NCI-H2107 treated with DMSO at 0.1 percent for 48 hours (cell line): ENCODE measurements at regions not wholly inside any gene's neighbourhood (a gene's known extent, or its start where the extent isn't known, plus 50 kb on each side); places are given as distances from the start of the nearest gene placed in this dataset.
"Not testable (repeated sequence)": the region's sequence is repeated elsewhere in the genome, so short reads cannot be mapped to it uniquely, and the experiment has no call there.

Source experiments
- DNase-seq: peaks from one replicate; lab custom pipeline; 2025; ENCODE audit not compliant: unreplicated experiment; lab: John Stamatoyannopoulos, UW

- DNase-seq = no peak
Observed at GRCh38 chr21:19490481-19490880, 1086.9 kb upstream of the TMPRSS15 start.

DNA sequence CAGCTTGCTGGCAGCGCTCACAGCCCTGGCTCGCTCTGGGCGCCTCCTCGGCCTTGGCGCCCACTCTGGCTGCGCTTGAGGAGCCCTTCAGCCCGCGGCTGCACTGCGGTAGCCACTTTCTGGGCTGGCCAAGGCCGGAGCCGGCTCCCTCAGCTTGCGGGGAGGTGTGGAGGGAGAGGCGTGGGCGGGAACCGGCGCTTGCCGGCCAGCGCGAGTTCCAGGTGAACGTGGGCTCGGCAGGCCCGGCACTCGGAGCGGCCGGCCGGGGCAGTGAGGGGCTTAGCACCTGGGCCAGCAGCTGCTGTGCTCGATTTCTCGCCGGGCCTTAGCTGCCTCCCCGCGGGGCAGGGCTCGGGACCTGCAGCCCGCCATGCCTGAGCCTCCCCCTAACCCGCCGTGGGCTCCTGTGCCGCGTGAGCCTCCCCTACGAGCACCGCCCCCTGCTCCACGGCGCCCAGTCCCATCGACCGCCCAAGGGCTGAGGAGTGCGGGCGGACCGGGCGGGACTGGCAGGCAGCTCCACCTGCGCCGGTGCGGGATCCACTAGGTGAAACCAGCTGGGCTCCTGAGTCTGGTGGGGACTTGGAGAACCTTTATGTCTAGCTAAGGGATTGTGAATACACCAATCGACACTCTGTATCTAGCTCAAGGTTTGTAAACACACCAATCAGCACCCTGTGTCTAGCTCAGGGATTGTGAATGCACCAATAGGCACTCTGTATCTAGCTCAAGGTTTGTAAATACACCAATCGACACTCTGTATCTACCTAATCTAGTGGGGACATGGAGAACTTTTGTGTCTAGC is 1090.1 kb upstream of the TMPRSS15 start:
- DNase-seq = not testable (repeated sequence)

GRCh38 chr21:19501115-19501514 is 1097.5 kb upstream of the TMPRSS15 start:
- no peak for DNase-seq

DNA sequence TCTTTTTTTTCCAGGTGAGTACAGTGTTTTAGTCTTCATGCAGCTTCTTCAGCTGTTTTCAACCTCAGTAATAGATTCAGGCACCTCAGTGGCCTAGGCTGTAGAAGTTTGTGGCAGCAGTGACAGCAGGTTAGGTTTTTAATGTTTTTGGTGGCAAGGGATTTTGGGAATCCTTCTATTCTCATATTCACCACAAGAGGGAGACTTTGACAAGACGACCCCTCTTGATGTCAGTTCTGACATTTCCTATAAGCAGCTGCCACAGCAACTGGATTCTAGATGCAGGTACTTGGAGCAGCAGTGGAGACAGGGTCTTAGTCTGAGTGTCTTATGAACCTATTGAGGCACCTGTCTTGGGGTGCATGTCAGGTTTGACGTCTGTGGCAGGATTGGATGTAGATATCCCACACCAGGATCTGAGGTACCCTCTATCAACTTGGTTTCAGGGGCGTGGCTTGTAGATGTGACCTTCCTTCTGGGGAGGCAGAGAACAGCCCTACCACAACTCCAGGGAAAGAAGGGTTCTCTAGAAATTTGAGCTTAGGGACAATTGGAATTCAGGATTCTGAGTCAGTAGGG is 1104.2 kb upstream of the TMPRSS15 start:
- no peak for DNase-seq

DNA sequence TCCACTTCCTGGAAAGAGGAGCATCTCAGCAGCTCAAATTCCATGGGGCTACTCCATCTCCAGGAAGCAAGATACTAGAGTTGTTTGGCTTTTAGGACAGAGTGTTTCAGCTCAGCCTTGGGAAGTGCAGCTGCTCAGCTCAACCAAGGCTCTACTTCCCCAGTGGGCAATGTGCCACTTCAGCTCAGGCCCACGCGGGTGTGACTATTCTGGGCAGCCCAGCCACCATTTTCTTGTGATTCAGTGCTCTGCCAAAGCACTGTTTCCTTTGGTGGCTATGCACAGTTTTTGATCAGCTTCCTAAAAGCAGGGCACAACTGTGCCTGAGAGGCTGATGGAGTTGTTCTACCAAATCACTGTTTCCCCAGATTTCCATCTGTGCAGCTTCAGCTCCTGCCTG is 1104.9 kb upstream of the TMPRSS15 start:
- DNase-seq = no peak

GRCh38 chr21:19508844-19509243 is 1105.3 kb upstream of the TMPRSS15 start:
- no peak for DNase-seq

GRCh38 chr21:19510057-19510456 is 1106.5 kb upstream of the TMPRSS15 start:
- DNase-seq = no peak

DNA sequence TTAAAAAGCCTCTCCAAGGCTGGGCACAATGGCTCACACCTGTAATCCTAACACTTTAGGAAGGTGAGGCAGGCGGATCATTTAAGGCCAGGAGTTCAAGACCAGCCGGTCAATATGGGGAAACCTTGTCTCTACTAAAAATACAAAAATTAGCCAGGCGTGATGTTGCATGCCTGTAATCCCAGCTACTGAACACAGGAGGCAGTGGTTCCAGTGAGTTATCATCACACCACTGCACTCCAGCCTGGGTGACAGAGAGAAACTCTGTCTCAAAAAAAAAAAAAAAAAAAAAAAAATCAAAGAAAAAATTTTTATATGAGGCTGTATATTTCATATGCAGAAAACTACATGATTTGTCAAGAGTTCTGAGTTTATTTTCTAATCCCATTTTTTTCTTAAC is 1107.1 kb upstream of the TMPRSS15 start:
- no peak for DNase-seq

DNA sequence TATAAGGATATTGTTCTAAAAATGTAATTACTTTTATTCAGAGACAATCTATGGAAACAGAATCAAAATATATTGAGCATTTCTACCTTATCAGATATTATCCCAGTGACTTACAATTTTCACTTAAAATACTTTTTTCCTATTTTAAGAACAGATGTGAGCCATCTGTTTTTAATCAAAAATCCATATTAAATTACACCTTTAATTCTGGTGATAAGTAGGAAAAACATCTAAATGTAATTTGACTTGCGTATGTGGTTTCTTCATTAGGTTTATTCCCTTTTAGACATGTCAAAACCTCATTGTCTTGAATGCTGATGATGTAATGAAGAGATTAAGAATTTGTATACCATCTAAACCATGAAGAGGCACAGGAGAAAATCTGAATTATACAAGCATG is 1118.8 kb upstream of the TMPRSS15 start:
- no peak for DNase-seq

- DNase-seq = no peak
Observed at GRCh38 chr21:19523061-19523460, 1119.5 kb upstream of the TMPRSS15 start.

GRCh38 chr21:19523746-19524145 is 1120.2 kb upstream of the TMPRSS15 start:
- DNase-seq = no peak

- no peak for DNase-seq
Observed at GRCh38 chr21:19529031-19529430, 1125.4 kb upstream of the TMPRSS15 start.

GRCh38 chr21:19535356-19535755 is 1131.8 kb upstream of the TMPRSS15 start:
- DNase-seq = no peak

- no peak for DNase-seq
Observed at GRCh38 chr21:19537116-19537515, 1133.5 kb upstream of the TMPRSS15 start.

- no peak for DNase-seq
Observed at GRCh38 chr21:19540287-19540686, 1136.7 kb upstream of the TMPRSS15 start.

GRCh38 chr21:19541602-19542001 is 1138.0 kb upstream of the TMPRSS15 start:
- no peak for DNase-seq

GRCh38 chr21:19544493-19544892 is 1140.9 kb upstream of the TMPRSS15 start:
- DNase-seq = not testable (repeated sequence)

DNA sequence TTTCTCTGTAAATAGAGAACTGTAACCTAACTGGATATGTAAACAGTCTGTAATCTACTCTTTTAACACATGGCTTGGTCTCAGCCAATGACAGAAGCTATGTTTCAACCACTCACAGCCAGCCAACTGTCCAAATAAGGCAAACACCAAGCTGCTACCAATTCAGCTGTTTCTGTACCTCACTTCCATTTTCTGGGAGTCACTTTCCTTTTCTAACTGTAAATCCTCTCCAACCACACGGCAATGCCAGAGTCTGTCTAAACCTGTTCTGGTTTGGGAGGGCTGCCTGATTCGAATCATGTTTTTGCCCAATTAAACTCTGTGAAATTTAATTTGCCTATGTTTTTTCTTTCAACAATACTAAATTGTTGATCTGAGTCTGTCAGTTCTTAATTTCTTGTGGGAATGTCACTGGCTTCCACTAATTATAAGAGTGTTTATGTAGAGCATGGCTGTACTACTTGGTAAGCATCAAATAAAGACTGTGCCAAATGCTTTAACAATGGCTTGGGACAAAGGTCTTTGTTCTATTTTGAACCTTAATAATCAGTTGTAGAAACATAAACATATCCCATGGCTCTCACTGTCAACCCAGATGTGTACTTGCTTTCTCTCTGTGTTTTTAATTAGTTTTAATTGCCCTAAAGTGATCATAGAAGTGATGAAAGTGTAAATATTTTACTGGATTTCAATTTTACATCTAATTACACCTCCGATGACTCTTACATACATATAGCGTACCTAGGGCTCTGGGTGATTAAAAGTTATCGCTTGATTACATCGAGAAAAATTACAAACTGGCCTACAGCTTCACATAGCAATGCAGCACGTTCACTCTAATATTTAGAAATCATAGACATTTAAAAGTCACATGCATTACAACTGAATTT is 1144.6 kb upstream of the TMPRSS15 start:
- DNase-seq = no peak

DNA sequence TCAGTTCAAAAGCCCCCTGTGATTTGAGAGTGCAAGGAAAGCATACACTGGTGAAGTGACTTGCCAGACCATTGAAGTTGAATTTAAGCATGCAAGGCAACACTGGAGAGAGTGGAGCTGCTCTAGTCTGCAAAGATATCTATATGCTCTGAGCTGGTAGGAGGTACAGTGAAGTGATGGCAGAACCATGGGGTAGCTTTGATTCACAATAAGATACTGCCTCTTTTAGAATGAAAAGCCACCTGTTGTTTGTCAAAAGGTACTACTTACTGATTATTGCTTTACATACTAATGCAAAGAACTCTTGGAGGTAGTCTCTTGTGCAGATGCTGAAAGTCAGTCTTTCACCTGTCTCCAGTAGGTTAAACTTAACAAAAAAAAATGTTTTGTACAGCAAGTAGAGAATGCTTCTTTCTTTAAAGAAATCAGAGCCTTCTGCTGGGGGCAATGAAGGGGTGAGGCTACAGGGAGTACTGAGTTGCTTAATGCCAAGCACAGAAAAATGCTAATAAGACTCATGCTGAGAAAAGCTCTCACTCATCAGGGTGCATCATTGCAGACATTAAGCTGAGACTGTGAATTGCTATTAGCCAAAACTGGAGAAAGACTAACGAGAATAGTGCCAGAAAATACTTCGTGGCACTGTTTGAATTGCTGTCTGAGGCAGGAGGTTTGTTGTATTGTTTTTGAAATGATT is 1150.5 kb upstream of the TMPRSS15 start:
- DNase-seq = peak; percentile 7

DNA sequence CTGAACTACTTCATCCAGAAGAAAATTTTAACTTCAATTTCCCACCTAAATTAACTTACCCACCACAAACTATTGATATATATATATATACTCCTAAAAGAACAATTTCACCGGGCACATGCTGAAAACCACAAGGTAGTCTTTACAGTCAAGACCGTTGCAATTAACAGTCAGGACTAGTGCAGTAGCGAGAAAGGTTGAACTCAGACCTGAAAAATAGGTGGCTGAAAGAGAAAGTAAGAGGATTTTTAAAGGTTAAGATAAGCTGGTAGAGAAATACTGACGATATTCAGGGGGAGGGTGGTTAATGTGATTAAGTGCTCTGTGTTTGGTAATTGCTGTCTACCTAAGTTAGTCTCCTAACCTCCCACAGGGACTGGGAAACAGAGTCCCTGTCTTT is 1153.5 kb upstream of the TMPRSS15 start:
- no peak for DNase-seq

GRCh38 chr21:19557488-19557887 is 1153.9 kb upstream of the TMPRSS15 start:
- DNase-seq = no peak
